NCI-H2029 treated with DMSO at 0.1 percent for 48 hours (cell line): ENCODE measurements at regions not wholly inside any gene's neighbourhood (a gene's known extent, or its start where the extent isn't known, plus 50 kb on each side); places are given as distances from the start of the nearest gene placed in this dataset.
"Not testable (repeated sequence)": the region's sequence is repeated elsewhere in the genome, so short reads cannot be mapped to it uniquely, and the experiment has no call there.

Source experiments
- DNase-seq: peaks from one replicate; lab custom pipeline; 2025; lab: John Stamatoyannopoulos, UW

DNA sequence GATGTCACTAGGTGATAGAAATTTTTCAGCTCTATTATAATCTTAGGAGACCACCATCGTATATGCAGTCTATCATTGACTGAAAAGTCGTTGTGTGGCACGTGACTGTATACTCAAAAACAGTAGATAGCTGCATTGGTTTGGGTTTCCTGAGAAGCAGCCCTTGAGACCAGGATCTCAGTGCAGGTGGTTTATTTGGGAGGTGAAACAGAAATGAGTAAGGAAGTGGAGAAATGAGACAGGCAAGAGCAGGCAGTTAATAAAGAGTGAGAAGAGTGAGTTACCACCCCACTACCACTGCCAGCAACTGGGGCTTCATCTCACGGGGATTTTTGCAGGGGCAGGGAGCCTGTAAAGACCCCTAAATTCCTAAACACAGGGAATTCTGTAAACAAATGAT, 221.0 kb downstream of the SHQ1 start:
- no peak for DNase-seq

DNA sequence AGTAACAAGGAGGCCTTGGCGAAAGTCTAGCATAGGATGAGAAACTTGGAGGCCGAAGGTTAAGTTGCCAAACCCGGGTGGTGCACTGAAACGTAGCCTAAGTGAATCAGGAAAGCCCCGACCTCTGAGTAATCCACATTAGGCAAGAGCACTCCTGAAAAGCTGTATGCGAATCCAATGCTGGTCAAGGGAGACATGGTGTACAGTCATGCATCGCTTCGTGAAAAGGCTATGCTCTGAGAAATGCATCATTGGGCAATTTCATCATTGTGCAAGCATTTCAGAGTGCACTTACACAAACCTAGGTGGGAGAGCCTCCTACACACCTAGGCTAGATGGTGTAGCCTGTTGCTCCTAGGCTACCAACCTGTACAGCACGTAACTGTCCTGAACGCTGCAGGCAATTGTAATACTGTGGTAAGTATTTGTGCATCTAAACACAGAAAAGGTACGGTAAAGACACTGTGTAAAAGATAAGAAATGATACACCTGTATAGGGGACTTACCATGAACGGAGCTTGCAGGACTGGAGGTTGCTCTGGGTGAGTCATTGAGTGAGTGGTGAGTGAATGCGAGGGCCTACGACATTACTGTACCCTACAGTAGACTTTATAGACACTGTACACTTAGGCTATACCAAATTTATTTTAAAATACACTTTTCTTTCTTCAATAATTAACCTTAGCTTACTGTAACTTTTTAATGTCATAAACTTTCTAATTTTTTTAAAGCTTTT, 222.5 kb downstream of the SHQ1 start:
- DNase-seq: no peak

GRCh38 chr3:72624656-72625055, 223.6 kb downstream of the SHQ1 start:
- DNase-seq: no peak

DNA sequence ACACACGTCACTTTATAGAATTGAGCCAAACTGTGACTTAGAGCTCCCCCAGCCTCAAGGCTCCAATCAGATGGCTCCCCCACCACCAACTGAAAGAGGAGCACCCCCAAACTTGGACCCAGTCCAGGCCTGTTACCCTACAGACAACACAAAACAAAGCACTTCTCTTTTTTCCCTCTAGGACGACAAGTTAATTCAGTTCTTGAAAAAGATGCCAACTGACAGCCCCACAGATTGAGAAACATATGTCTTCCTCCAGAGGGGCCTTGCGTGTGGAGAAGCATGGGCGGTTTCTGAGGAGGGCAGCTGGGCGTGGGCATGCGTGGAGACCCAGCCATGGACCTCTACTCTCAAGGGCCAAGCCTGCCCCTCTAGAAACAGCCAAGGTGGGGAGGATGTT, 229.5 kb downstream of the SHQ1 start:
- DNase-seq: no peak

GRCh38 chr3:72617424-72618024, 230.7 kb downstream of the SHQ1 start:
- DNase-seq: no peak

DNA sequence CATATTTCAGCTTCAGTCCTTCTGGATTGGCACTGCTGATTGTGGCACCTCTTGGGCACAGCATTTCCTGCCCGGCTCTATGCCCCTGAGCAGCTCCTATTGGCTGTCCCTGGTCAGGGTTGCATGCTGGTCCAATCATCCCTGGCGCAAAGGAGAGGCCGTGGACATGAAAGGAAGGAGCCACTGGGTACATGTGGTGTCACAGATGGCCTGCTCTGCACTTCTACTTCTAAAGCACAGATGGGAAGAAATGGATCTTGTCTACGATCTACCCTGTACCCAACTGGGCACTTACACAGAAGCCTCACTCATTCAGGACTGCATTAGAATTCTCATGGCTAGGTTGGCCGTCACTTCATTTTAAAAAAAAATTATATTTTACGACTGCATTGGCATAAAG, 232.5 kb downstream of the SHQ1 start:
- no peak for DNase-seq

- DNase-seq: no peak
Measured at GRCh38 chr3:72615182-72615581, 233.1 kb downstream of the SHQ1 start.

GRCh38 chr3:72614394-72615074, 233.7 kb downstream of the SHQ1 start:
- no peak for DNase-seq

- no peak for DNase-seq
Measured at GRCh38 chr3:72613871-72614270, 234.4 kb downstream of the SHQ1 start.

DNA sequence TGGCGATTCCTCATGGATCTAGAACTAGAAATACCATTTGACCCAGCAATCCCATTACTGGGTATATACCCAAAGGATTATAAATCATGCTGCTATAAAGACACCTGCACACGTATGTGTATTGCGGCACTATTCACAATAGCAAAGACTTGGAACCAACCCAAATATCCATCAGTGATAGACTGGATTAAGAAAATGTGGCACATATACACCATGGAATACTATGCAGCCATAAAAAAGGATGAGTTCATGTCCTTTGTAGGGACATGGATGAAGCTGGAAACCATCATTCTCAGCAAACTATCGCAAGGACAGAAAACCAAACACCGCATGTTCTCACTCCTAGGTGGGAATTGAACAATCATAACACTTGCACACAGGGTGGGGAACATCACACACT, 239.1 kb downstream of the SHQ1 start:
- not testable (repeated sequence) for DNase-seq

GRCh38 chr3:72606005-72606800, 242.0 kb downstream of the SHQ1 start:
- no peak for DNase-seq

- DNase-seq: no peak
Measured at GRCh38 chr3:72604328-72604727, 243.9 kb downstream of the SHQ1 start.

- DNase-seq: no peak
Measured at GRCh38 chr3:72601983-72602750, 246.1 kb downstream of the SHQ1 start.

- no peak for DNase-seq
Measured at GRCh38 chr3:72601060-72601459, 247.2 kb downstream of the SHQ1 start.

DNA sequence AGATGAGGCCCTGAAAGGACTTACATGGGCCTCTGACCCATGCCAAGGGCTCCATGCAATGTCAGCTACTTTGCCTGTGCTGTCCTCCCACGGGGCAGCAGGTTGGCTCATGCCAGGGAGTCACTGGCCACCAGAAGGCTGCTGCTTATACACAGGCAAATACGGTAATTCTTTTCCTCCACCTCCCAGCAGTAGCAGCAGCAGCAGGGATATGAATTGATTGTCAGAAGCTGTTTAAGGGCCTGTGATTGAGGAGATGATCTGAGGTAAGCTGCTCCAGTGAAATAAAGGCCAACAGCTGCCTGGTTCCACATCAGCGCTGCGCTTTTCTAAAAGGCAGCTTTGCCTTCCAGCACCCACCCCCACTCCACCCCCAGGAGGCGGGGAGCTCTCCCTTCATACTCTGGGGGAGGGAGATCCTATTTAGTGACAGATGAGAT, 250.5 kb downstream of the SHQ1 start:
- DNase-seq: no peak

DNA sequence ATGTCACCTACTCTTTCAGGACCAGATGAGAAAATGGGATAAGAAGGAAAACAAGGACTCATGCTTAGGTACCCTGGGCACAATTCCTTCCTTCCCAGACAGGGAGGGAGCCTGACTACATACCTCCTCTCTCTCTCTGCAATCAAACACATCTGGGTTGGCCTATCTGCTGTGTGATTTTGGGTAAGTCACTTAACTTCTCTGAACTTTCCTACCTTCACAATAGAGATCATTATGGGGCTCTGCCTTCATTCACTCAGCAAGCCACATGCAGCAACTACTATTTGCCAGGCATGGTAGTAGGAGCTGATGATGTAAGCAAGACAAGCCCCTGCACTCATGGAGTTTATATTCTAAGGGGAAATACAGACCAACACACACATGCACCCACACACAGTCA, 251.2 kb downstream of the SHQ1 start:
- DNase-seq: no peak

DNA sequence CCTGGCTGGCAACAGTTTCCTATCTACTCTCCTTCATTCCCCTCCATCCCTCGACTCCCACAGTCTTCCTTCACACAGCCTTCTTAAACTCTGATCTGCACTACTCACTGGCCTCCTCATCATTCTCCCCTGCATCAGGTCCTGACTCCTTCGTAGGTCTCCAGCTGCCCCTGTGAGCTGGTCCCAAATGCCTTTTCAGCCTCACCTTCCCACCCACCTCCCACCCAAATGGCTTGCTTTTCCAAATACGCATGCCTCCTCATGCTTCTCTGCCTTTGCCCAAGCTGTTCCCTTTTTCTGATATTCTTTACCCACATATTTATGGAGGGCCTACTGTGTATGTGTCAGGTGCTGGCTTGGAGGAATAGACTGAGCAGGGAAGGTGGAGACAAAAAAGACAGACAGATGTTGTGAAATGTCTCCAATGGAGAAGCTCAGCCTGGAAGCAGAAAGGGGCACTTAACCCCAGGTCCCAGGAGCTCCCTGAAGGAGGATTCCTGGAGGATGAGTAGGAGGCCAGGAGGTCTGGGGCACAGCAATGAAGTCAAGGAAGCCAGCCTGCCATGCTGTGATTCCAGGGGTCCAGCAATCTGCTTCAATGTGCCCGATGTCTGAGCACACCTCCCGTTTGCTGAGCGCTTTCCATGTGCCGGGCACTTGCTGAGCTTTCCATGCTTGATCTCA, 252.2 kb downstream of the SHQ1 start:
- DNase-seq: no peak

GRCh38 chr3:72595376-72595775, 252.9 kb downstream of the SHQ1 start:
- DNase-seq: no peak

DNA sequence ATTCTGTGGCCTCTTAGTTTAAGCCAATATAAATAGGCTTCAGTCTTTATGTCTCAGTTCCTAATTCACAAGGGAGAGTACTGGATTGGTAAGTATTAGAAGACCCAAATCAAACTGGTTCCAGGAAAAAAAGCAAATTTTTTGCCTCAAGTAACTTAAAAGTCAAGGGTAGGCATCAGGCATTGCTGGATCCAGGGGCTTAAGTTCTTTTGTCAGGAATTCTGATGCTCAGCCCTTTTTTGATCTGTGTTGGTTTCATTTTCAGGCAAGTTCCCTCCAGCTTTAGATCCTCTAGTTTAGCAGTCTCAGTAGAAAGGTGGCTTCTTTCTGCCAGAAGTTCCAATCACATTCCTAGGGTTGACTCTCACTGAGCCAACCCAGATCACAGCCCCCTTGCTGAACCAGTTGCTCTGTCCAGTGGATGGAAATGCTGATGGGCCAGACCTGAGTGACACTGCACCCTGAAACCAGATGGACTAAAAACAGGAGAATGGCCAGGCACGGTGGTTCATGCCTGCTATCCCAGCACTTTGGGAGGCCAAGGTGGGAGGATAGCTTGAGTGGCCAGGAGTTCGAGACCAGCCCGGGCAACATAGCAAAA, 253.5 kb downstream of the SHQ1 start:
- DNase-seq: no peak

DNA sequence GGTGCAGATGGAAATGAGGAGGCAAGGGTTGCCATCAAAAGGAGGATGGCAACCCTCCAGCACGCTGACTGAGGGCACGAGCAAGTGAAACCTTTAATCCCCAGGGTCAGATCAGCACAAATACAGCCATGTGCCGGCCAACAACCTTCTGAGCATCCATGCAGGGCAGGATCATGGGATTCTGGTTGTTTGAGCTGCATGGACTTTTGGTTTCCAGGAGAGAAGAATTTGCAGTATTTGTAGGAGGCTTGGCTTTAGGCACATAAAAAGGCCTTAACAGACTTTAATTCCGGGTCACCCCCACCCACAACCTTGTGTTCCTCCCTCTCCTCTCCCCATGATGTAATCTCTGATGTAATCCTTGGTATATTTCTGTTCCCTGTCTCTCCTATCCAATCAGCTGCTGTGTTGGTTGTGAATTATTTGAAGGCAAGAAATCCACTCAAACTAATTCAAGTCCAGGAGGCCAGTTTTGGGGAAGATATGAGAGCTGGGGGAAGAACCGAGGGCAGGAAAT, 254.3 kb downstream of the SHQ1 start:
- DNase-seq: no peak
